NCI-H226 (cell line): ENCODE measurements at regions not wholly inside any gene's neighbourhood (a gene's known extent, or its start where the extent isn't known, plus 50 kb on each side); places are given as distances from the start of the nearest gene placed in this dataset.

Source experiments
- DNase-seq: peaks from one replicate; pipeline ENCODE4 v3.0.0-alpha.2; 2015

GRCh38 chr5:124456249-124456648 is 290.2 kb downstream of the ZNF608 start:
- DNase-seq, result no peak

- DNase-seq, result no peak
These were observed 292.4 kb downstream of the ZNF608 start for GRCh38 chr5:124454081-124454480.

DNA sequence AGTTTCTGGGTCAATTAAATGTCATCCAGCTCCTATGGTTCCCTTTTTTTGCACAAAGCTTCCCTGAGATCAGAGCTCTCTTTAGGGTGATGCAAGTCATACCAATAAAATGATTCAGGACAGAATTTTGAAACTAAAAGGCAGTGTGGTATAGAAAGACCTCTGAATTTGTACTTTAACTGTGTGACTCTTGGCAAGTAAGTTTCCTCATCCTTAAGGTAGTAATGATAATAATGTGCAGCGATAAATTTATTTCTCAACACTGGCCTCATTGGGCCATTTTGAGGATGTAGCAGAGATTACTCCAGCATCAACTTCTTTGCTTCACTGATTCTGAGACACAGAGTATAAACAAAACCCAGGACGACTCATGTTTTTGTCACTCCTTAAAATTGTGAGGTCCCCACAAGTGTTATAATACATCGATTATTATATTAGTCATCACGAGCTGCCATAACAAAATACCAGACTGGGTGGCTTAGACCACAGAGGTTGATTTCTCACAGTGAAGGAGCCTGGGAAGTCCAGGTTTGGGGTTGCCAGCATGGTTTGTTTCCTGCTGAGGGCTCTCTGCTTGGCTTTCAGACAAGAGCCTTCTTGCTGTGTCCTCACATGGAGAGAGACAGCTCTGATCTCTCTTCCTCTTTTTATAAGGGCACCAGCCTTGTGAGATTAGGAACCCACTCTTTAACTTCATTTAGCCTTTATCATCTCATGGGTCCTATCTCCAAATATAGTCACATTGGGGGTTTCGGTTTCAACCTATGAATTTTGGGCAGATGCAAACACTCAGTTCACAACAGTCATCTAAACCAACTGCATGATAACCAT is 293.0 kb downstream of the ZNF608 start:
- no peak for DNase-seq

DNA sequence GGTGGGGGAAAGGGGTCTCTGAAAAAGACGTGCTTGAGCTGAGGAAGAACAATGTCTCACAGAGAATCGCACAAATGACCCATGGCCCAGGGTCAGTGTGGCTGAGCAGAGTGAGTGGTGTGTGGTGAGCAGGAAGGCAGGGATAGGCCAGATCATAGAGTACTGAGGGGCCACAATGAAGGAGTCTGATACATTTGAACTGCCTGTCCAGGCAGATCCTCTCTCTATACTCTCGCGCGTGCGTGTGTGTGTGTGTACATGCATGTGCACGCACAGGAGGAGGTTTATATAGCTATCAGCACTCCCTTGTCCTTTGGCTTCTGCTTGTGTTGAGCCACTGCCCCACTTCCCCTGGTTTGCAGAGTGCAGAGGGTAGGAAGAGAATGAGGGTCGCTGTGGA is 294.0 kb downstream of the ZNF608 start:
- no peak for DNase-seq

DNA sequence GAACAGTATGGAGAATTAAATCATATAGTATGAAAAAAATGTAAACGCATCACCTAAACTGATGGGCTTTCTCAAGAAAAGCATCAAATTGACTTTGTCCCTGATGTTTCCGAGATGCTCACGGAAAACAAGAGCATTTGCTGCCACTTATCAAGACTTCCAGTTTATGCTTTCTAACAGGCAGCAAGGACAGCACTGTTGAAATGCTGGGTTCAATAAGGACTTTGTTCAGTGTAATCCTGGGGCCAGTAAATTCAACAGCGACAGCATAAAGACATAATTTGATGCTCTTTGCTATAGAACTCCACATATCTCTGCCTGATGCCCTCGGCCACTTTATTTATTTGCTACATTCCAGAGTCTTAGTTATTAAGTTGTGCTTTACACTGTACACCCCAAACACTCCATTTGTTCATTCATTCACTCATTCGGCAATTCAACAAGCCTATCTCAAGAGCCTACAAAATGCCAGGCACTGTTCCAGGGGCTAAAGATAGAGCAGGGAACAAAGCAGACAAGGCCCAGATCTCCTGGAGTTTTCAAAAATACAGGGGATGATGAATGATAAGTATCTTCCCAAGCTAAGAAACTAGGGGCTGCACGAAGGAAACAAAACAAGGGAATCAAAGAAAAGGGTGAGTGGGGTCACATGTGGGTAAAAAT is 294.6 kb downstream of the ZNF608 start:
- no peak for DNase-seq

GRCh38 chr5:124446120-124446519 is 300.3 kb downstream of the ZNF608 start:
- no peak for DNase-seq

GRCh38 chr5:124445070-124445619 is 301.3 kb downstream of the ZNF608 start:
- no peak for DNase-seq

- no peak for DNase-seq
These were observed 302.2 kb downstream of the ZNF608 start for GRCh38 chr5:124444147-124444775.

- no peak for DNase-seq
These were observed 306.0 kb downstream of the ZNF608 start for GRCh38 chr5:124440471-124440870.

- DNase-seq, result no peak
These were observed 306.8 kb downstream of the ZNF608 start for GRCh38 chr5:124439609-124440008.

GRCh38 chr5:124438903-124439281 is 307.5 kb downstream of the ZNF608 start:
- DNase-seq, result no peak

DNA sequence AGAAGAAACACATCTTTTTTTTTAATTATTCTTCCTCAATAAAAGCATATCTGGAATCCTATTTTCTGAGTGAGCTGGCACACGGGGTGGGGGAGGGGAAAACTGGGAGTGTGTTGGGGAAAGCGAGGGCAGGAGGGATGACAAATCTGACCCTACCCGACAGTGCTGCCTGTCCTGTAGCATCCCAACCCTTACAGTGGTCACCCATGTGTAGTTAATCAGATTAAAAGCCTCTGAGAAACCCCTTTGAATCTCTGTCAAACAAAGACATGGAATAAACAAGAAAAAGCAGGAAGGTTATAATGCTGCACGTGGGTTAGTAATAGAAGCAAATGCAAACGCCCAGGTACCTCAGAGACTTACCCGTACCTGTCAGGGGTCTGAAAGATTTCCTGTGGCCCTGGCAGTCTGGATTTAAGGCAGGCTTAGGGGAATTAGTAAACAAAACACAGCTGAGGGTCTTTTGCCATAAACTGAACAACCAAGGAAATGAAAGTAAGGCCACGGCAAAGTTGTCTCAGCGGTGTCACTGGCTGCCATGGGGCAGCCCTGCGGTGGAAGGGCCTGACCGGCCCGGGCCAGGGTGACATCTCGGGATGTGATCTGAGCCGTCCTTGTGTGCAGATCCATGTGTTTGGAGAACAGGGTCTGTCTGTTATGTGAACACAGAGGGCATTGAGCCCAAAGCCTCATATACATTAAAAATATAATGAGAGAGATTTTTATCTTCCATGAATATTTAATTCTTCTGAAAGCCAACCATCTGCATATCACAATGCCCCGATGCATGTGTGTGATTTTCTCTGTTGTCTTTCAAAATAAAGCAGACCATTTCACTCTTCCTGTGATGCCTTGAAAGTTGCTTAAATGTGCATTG is 308.2 kb downstream of the ZNF608 start:
- DNase-seq, result no peak

GRCh38 chr5:124436294-124436693 is 310.1 kb downstream of the ZNF608 start:
- no peak for DNase-seq

- no peak for DNase-seq
These were observed 313.3 kb downstream of the ZNF608 start for GRCh38 chr5:124433170-124433569.

DNA sequence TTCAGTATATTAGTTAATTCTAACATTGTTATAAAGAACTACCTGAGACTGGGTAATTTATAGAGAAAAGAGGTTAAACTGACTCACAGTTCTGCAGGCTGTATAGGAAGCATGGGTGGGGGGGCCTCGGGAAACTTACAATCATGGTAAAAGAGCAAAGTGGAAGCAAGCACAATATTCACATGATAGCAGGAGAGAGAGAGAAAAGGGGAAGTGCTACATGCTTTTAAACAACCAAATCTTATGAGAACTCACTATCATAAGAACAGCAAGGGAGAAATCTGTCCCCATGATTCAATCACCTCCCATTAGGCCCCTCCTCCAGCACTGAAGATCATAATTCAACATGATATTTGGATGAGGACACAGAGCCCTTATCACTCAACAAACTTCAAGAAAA is 324.9 kb downstream of the ZNF608 start:
- no peak for DNase-seq

- no peak for DNase-seq
These were observed 325.5 kb downstream of the ZNF608 start for GRCh38 chr5:124420952-124421351.

- no peak for DNase-seq
These were observed 326.9 kb downstream of the ZNF608 start for GRCh38 chr5:124419531-124419930.

GRCh38 chr5:124418390-124418789 is 328.0 kb downstream of the ZNF608 start:
- no peak for DNase-seq

GRCh38 chr5:124417196-124417595 is 329.2 kb downstream of the ZNF608 start:
- no peak for DNase-seq

DNA sequence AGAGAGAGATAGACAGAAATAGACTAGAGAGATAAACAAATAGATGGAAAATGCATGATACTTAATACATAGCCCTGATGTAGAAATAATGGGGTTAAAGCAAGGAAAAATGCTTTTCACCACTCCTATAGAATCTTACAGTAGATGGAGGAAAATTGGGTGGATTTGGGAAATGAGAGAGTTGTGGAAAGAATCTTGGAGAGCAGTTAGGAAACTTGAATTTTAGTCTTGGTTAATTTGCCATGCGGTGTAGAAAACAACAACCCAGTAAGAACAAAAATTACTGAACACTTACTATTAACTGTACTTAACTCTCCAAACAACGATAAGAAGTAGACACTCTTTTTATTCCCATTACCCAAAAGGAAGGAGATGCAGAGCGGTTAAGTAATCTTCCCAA is 329.8 kb downstream of the ZNF608 start:
- no peak for DNase-seq

GRCh38 chr5:124414973-124415372 is 331.5 kb downstream of the ZNF608 start:
- no peak for DNase-seq
